COLO668 (cell line): ENCODE measurements at regions not wholly inside any gene's neighbourhood (a gene's known extent, or its start where the extent isn't known, plus 50 kb on each side); places are given as distances from the start of the nearest gene placed in this dataset.
A peak's percentile ranks its signal among the peaks of the same experiment; 100 is the strongest.

ENCODE experiments used
- DNase-seq: peaks from one replicate; lab custom pipeline; 2025; ENCODE audit not compliant: unreplicated experiment; lab: John Stamatoyannopoulos, UW

- no peak for DNase-seq
Measured at GRCh38 chr2:223107825-223108224, 55.8 kb downstream of the KCNE4 start.

GRCh38 chr2:223108351-223109050 is 56.5 kb downstream of the KCNE4 start:
- DNase-seq = no peak

DNA sequence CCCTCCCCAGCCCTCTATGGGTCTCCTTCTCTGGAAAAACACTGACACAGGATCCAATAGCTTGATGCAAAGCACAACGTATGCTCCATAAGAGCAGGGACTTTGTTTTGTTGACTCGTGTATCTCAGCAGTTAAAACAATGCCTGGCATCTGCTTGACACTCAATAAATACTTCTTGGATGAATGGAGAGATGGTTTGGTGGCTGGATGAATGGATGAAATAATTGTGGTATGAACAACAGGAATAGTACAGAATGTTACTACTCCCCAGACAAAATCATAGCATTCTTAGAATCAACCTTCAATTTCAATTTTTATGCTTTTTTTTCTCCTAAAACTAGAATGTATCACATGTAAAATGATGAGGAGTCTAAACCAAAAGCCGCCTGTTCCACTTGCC is 57.4 kb downstream of the KCNE4 start:
- DNase-seq = no peak

- no peak for DNase-seq
Measured at GRCh38 chr2:223113161-223113560, 61.2 kb downstream of the KCNE4 start.

DNA sequence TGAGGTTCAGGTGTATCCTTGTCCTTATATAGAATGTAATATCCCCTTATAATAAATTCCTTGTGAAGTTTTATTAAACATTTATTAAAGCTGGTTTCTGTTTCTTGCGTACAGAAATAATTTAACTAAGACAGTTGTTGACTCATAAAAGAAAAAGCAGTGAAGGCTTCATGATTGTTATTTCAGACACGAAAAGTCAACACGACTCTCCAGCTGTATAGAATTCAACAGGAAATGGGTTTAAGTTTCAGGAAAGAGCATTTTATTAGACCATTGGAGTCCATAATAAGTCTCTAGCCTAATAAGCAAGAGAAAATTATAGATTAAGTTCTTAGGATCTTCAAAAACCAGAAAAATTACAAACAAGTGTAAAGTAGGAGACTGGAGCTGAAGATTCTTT is 62.2 kb downstream of the KCNE4 start:
- no peak for DNase-seq

- DNase-seq = no peak
Measured at GRCh38 chr2:223114917-223115316, 62.9 kb downstream of the KCNE4 start.

- no peak for DNase-seq
Measured at GRCh38 chr2:223117533-223117932, 65.5 kb downstream of the KCNE4 start.

DNA sequence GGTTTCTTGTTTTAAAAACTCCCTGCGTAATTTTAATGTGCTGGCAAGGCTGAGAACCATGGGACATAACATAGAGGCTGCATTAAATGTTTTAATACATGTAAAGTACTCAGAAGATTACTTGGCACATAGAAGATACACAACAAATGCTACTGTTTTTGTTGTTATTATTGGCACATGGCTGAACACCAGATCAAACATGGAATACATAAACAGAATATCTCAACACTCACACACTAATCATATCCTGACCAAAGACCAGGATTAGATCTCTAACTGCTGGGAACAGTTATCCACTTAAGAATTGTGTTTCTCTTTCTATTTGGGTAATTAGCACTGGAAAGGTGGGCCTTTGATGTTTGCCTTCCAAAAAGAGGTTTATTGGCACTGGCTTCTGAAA is 69.3 kb downstream of the KCNE4 start:
- DNase-seq = no peak

DNA sequence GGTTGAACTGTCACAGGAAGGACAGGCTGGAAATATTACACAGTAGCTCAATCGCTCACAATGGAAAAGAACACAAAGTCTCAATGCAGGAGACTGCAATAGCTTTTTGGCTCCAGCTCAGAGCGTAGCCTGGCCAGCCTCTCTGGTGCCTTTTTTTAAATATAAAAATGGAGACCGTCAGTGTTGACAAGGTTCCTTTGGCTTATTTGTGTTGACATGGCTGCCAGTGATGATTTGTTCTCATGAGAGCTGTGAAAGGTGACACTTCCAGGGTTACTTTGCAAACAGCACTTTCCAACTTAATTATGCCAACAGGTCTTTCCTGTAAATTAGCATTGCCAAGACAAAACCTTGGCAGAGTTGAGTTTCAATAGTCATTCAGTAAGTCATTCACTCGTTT is 70.8 kb downstream of the KCNE4 start:
- peak; percentile 15 for DNase-seq

DNA sequence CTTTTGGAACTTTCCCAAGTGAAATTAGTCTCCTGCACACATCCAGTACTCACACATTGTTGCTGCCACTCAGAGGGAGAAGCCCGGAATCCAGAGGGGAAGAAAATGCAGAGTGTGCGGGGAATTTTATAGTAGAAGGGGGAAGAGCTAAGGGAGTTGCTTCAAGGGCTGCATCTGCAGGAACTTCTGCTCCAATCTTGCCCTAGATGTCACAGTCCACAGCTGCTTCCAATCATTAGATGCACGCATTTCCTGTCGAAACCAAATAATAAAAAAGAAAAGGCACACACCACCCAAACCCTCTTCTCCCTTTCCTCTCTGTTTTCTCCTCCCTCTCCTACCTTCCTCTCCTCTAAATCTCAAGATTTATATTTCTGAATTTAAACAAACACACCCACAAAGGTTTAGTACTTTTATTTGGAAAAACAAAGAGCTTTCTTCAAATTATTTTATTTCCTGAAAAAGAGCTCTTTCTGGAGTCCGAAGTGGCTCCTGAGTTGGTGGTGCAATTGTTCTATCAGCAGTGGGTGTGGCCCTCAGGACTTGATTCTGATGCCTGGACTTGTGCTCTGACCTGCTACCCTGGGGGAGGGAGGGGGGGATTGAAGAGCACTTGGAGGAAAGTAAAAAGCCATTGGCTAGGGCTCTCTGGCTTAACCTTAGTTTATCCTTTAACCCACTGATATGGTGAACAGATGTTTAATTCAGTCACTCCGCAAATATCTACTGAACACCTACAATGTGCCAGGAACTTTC is 72.0 kb downstream of the KCNE4 start:
- no peak for DNase-seq

DNA sequence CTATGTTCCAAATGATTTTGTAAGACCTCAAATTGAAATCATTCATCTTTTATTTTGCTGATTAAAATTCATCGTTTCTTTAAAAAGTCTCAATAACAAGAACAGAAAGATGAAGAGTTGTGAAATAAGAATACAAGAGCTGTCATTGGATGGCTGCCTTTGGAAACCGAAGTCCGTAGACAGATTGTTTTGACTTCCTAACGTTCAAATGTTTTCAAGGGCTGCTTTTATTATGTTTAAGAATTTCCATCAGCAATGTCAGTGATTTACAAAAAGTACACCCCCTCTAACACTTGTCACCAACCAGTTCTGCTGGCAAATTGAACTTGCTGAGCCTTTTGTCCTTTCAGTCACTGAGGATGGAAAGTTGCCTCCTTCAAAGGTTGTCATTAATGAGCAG is 89.6 kb downstream of the KCNE4 start:
- DNase-seq = no peak

DNA sequence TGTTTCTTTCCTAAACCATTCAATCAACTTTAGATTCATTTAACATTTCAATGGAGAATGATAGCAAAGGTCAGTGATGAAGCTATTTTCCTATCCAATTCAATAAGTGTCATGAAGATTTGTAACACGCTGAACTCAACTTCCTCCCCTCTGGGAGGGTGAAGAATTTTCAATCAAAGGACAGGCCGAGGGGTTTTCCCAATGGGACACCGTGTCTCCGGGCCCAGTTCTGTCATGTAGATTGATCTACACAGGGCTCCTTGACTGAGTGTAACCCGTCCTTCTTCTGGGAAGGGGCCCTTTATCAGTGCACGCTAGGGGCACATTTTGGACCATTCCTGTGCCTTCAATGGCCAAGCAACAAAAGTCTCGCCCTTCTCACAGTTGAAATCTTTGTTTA is 90.1 kb downstream of the KCNE4 start:
- no peak for DNase-seq

DNA sequence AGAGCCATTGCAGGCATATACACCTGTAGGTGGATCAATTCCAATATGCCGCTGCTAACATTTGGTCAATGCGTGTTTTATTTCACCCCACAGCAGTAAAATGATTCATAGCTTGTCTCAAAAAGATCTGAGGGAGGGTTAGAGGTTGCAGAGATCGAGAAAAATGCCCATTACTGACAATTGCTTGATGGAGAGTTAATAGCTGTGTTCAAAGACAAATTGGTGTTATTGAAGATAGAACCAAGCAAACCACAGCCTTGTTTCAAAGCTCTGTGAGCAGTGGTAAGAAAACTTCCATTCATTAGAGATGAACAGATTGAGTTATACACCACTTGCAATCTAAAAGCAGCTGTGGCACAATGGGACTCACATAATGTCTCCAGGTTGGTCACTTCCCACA is 95.4 kb downstream of the KCNE4 start:
- DNase-seq = no peak

DNA sequence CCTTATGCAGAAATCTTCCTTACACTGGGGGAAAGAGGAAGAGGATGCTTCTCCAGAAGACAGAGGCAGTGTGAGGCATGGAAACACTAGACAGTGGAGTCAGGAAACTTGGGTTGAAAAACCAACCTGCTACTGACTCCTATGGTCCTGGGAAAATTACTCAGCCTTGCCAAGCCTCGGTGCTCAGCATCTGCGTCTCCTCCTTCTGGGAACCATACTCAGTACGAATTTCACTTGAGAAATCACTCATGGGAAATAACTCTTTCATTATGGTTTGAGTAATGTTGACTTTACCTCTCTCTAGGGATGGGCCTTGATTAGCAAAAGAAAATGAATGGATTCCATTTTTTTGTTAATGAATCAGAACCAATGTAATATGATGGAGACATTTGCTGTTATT is 96.5 kb downstream of the KCNE4 start:
- DNase-seq = no peak

DNA sequence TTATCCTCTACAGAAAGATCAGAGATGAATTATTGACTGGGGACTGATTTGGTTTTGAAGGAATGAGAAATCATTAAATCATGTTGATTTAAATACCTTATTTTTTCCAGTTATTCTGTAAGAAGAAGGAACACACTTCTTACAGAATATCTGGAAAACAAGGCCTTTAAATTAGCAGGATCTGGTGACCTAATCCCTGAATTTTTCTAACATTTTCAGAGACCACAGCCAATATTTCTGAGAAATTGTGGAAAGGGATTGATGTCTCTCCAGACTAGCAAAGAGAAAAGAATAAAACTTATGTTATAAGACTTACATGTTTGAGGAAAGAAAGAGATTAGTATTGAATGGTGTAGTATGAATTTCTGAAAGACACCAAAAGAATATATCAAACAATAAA is 104.0 kb downstream of the KCNE4 start:
- no peak for DNase-seq

DNA sequence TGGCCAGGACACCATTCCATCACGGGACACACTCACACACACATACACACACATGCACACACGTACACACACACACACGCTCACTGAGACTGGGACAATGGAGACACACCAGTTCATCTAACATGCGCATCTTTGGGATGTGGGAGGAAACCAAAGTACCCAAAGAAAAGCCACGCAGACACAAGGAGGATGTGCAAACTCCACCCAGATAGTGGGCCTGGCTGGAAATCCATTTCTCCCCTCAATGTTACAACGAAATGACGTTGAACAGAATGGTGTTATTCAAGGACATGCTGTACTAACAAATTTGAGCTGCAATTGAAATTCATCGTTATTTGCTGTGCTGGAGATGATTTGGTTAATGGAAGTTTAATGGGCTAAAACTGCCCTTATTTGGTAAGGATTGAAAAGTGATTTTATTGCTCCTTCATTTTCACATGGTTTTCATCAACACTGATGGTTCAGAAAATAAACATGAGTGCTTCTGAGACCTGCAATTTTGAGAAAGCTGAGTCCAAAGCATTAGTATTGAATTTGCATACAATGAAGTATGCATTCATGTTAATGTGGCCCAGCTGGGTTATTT is 110.0 kb downstream of the KCNE4 start:
- DNase-seq = no peak

DNA sequence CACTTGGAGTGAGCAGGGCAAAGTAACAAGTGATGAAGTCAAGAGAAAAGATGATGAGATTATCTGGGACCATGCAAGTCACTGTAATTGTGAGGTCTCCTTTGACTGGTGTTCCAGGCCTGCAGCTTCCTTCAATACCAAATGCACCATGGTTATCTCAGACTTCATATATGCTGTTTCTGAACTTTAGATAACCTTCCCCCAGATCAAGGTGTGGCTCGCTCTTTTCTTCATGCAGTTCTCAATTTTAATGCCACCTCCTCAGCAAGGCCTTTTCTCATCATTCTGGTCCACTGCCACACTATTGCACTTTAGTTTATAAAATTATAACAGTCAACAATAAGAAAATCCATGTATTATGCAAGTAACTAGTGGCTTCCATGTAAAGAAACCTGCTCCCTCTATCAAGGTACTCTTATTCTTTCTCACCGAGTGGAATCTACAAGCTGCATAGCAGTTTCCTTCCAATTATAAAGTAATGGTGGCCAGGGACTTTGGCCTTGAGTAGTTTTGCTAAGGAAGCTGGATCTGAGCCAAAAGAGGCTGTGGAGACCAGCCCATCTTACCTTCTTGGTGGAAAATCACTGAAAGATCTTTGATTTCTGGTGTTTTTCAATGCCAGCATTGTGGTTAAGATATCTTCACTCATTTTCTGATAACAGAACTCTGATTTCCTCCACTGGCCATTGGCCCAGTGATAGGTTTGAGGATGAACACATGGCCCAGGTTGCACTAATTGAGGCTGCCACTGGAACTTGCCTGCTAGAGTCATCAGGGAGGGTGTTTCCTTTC is 113.6 kb downstream of the KCNE4 start:
- no peak for DNase-seq

- no peak for DNase-seq
Measured at GRCh38 chr2:223166215-223166493, 114.2 kb downstream of the KCNE4 start.

- DNase-seq = no peak
Measured at GRCh38 chr2:223166983-223167650, 115.1 kb downstream of the KCNE4 start.

- DNase-seq = no peak
Measured at GRCh38 chr2:223169830-223170605, 118.0 kb downstream of the KCNE4 start.

GRCh38 chr2:223176970-223177369 is 125.0 kb downstream of the KCNE4 start:
- no peak for DNase-seq
